ENCODE measurements at regions not wholly inside any gene's neighbourhood (a gene's known extent, or its start where the extent isn't known, plus 50 kb on each side); places are given as distances from the start of the nearest gene placed in this dataset.

DNA sequence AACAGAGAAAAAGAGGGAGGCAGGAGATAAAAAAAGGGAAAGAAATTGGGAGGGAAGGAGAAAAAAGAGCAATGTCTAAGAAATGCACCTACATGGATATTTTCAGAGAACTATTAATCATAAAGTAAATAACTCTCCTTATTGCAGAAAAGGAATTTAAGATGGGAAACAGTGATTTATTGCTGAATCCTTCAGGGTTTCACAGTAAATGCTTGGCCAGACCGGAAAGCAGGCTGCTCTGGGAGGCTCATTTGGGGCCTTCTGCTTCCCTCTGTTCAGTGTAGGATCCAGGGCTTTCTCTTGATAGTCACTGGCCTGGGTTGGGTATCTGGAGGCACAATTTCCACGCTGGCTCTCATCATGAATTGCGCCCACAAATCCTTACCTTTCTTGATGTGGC is 324.3 kb upstream of the SORL1-AS1 start:
- DNase-seq: no peak
- no peak overlapping the region for H3K9ac ChIP-seq (ENCODE audit: low read length)
- no peak overlapping the region for H3K4ac ChIP-seq (ENCODE audit: low read depth, low read length)
- no peak overlapping the region for H3K23ac ChIP-seq (ENCODE audit: low read length)
- WGBS (ENCODE audit: extremely low coverage, insufficient coverage, low lambda C conversion rate): no CpG with 5 or more reads among the region's 3 CpGs
- no peak overlapping the region for H4K5ac ChIP-seq (ENCODE audit: low read length)
- H2BK120ac ChIP-seq (ENCODE audit: low read depth, low read length): no peak overlapping the region
- no peaks in the 10 kb centered on the region for H3K4me1 ChIP-seq (ENCODE audit: control insufficient read depth, low read depth, low read length)
- no peak overlapping the region for H4K8ac ChIP-seq (ENCODE audit: low read depth, low read length)
- H3K4me3 ChIP-seq (ENCODE audit: low read length): no peak overlapping the region
- H2BK15ac ChIP-seq (replicated peaks; ENCODE audit: low read depth): no peak overlapping the region
- H3K27ac ChIP-seq (ENCODE audit: low read depth, low read length): no peak overlapping the region
- H3K56ac ChIP-seq (ENCODE audit: low read length): no peak overlapping the region
- no peaks in the 10 kb centered on the region for H3K79me2 ChIP-seq (ENCODE audit: control insufficient read depth, insufficient read depth, low read length)
- no peak overlapping the region for H3K4me2 ChIP-seq (ENCODE audit: low read length)
- no peaks in the 10 kb centered on the region for H3K27me3 ChIP-seq (ENCODE audit: insufficient read depth, low read length, poor library complexity)
- H3K36me3 ChIP-seq (ENCODE audit: control insufficient read depth, insufficient read depth, low read length): no peaks in the 10 kb centered on the region
- H2BK5ac ChIP-seq (ENCODE audit: low read length): no peak overlapping the region
- no peak overlapping the region for H3K18ac ChIP-seq (ENCODE audit: low read length)
- H2AK5ac ChIP-seq (ENCODE audit: low read length): no peak overlapping the region
- no peaks in the 10 kb centered on the region for H3K79me1 ChIP-seq (ENCODE audit: low read length)

DNA sequence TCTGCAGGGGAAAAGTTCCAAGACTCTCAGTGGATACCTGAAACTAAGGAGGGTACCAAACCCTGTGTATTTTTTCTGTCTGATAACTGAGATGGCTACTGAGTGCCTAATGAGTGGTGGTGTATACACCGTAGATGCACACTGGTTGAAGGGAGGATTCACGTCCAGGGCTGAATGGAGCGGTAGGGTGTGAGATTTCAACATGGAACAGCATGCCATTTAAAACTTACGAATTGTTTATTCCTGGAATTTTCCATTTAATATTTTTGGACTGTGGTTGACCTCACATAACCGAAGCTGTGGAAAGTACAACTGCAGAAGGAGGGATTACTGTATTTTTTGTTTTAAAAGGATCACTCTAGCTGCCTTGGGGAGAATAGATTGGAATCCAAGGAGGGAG is 322.5 kb upstream of the SORL1-AS1 start:
- Histone ChIP-seq H3K27ac (ENCODE audit: low read depth, low read length) (no peak overlapping the region), H3K27me3 (ENCODE audit: insufficient read depth, low read length, poor library complexity) (no peaks in the 10 kb centered on the region), H3K23ac (ENCODE audit: low read length) (no peak overlapping the region), H2AK5ac (ENCODE audit: low read length) (no peak overlapping the region), H3K9ac (ENCODE audit: low read length) (no peak overlapping the region), H2BK15ac (replicated peaks; ENCODE audit: low read depth) (no peak overlapping the region), H3K4me3 (ENCODE audit: low read length) (no peak overlapping the region), H4K5ac (ENCODE audit: low read length) (no peak overlapping the region), H3K4me2 (ENCODE audit: low read length) (no peak overlapping the region), H3K79me2 (ENCODE audit: control insufficient read depth, insufficient read depth, low read length) (no peaks in the 10 kb centered on the region), H3K18ac (ENCODE audit: low read length) (no peak overlapping the region), H3K4ac (ENCODE audit: low read depth, low read length) (no peak overlapping the region), H4K8ac (ENCODE audit: low read depth, low read length) (no peak overlapping the region), H3K79me1 (ENCODE audit: low read length) (no peaks in the 10 kb centered on the region), H3K56ac (ENCODE audit: low read length) (no peak overlapping the region), H2BK5ac (ENCODE audit: low read length) (no peak overlapping the region), H2BK120ac (ENCODE audit: low read depth, low read length) (no peak overlapping the region), H3K36me3 (ENCODE audit: control insufficient read depth, insufficient read depth, low read length) (no peaks in the 10 kb centered on the region), H3K4me1 (ENCODE audit: control insufficient read depth, low read depth, low read length) (no peaks in the 10 kb centered on the region)
- no CpG with 5 or more reads among the region's 5 CpGs for WGBS (ENCODE audit: extremely low coverage, insufficient coverage, low lambda C conversion rate)
- DNase-seq: no peak

DNA sequence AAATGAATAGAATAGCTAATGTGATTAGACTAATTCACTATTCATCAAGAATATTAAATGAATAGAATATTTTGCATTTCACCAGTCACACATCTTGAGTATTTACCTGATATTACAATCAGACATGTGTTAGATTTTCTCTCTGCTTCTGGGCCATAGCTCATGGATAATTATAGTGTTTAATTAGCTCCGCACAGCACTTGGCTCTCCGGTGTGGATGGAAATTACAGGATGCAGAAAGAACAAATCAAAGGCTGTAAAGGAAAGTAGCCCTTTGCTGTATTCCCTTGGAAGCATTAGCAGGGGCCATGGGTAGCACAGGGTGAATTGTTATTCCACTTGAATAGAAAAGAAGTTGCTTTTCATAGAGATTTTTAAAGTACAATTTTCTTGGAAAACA is 320.3 kb upstream of the SORL1-AS1 start:
- Histone ChIP-seq H3K79me1 (ENCODE audit: low read length) (no peaks in the 10 kb centered on the region), H3K27me3 (ENCODE audit: insufficient read depth, low read length, poor library complexity) (no peaks in the 10 kb centered on the region), H4K5ac (ENCODE audit: low read length) (no peak overlapping the region), H3K56ac (ENCODE audit: low read length) (no peak overlapping the region), H2AK5ac (ENCODE audit: low read length) (no peak overlapping the region), H2BK15ac (replicated peaks; ENCODE audit: low read depth) (no peak overlapping the region), H3K18ac (ENCODE audit: low read length) (no peak overlapping the region), H3K36me3 (ENCODE audit: control insufficient read depth, insufficient read depth, low read length) (no peaks in the 10 kb centered on the region), H2BK5ac (ENCODE audit: low read length) (no peak overlapping the region), H2BK120ac (ENCODE audit: low read depth, low read length) (no peak overlapping the region), H3K27ac (ENCODE audit: low read depth, low read length) (no peak overlapping the region), H3K9ac (ENCODE audit: low read length) (no peak overlapping the region), H3K23ac (ENCODE audit: low read length) (no peak overlapping the region), H4K8ac (ENCODE audit: low read depth, low read length) (no peak overlapping the region), H3K79me2 (ENCODE audit: control insufficient read depth, insufficient read depth, low read length) (no peaks in the 10 kb centered on the region), H3K4ac (ENCODE audit: low read depth, low read length) (no peak overlapping the region), H3K4me1 (ENCODE audit: control insufficient read depth, low read depth, low read length) (no peaks in the 10 kb centered on the region), H3K4me3 (ENCODE audit: low read length) (no peak overlapping the region), H3K4me2 (ENCODE audit: low read length) (no peak overlapping the region)
- no peak for DNase-seq
- no CpG with 5 or more reads among the region's 2 CpGs for WGBS (ENCODE audit: extremely low coverage, insufficient coverage, low lambda C conversion rate)

DNA sequence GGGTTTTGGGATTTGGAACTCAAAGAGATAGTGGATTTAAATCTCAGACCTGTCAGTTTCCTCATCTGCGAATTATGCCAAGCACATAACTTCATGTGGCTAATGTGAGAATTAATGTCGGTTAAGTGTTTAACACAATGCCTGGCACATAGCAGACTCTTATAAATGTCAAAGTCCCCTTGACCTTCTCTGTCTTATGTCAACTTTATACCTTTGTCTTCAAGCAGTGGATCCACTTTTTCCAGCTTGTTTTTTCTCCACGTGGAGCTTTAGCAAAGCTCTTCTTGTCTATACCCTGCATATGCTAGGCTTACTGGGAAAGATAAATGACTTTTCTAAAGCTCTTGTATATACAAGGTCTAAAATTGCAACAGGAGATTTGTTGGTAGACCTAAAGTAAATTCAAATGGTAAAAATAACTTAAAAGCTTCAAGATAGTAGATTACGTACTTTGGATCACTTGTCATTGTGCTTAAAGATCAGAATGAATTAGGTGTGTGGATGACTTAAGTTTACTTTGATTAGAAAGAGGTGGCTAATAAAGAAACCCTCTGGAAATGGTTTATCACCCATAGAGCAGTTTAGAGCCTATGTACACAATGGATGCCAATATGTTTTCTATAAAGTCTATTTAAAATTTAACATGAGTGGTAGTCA is 318.3 kb upstream of the SORL1-AS1 start:
- H3K36me3 ChIP-seq (ENCODE audit: control insufficient read depth, insufficient read depth, low read length): no peaks in the 10 kb centered on the region
- no peak overlapping the region for H2BK120ac ChIP-seq (ENCODE audit: low read depth, low read length)
- no peaks in the 10 kb centered on the region for H3K27me3 ChIP-seq (ENCODE audit: insufficient read depth, low read length, poor library complexity)
- H3K18ac ChIP-seq (ENCODE audit: low read length): no peak overlapping the region
- H4K8ac ChIP-seq (ENCODE audit: low read depth, low read length): no peak overlapping the region
- H3K9ac ChIP-seq (ENCODE audit: low read length): no peak overlapping the region
- WGBS (ENCODE audit: extremely low coverage, insufficient coverage, low lambda C conversion rate): no CpG with 5 or more reads among the region's 4 CpGs
- no peak overlapping the region for H3K23ac ChIP-seq (ENCODE audit: low read length)
- H4K5ac ChIP-seq (ENCODE audit: low read length): no peak overlapping the region
- no peaks in the 10 kb centered on the region for H3K4me1 ChIP-seq (ENCODE audit: control insufficient read depth, low read depth, low read length)
- H3K79me1 ChIP-seq (ENCODE audit: low read length): no peaks in the 10 kb centered on the region
- DNase-seq: no peak
- no peak overlapping the region for H3K4me2 ChIP-seq (ENCODE audit: low read length)
- H2BK15ac ChIP-seq (replicated peaks; ENCODE audit: low read depth): no peak overlapping the region
- H3K4me3 ChIP-seq (ENCODE audit: low read length): no peak overlapping the region
- H3K56ac ChIP-seq (ENCODE audit: low read length): no peak overlapping the region
- no peak overlapping the region for H2AK5ac ChIP-seq (ENCODE audit: low read length)
- H3K79me2 ChIP-seq (ENCODE audit: control insufficient read depth, insufficient read depth, low read length): no peaks in the 10 kb centered on the region
- no peak overlapping the region for H2BK5ac ChIP-seq (ENCODE audit: low read length)
- no peak overlapping the region for H3K27ac ChIP-seq (ENCODE audit: low read depth, low read length)
- H3K4ac ChIP-seq (ENCODE audit: low read depth, low read length): no peak overlapping the region

DNA sequence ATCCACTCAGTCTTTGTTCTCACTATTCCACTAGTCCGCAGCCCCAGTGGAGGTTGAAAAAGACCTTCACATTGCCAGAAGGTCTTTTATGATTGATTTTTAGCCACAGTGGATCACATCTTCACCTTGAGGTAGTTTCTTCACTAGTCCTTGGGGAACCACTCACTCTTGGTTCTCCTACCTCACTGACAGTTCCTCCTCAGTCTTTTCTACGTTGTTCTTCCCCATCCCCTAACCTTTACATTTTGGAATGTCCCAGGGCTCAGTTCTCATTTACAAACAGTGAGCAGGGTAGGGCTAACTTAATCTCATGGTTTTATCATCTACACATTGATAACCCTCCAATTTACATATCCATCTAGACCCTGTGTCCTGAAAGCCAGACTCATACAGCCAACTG is 316.4 kb upstream of the SORL1-AS1 start:
- Histone ChIP-seq H2BK5ac (ENCODE audit: low read length) (no peak overlapping the region), H2AK5ac (ENCODE audit: low read length) (no peak overlapping the region), H3K18ac (ENCODE audit: low read length) (no peak overlapping the region), H3K4ac (ENCODE audit: low read depth, low read length) (no peak overlapping the region), H3K9ac (ENCODE audit: low read length) (no peak overlapping the region), H3K4me2 (ENCODE audit: low read length) (no peak overlapping the region), H3K27ac (ENCODE audit: low read depth, low read length) (no peak overlapping the region), H3K56ac (ENCODE audit: low read length) (no peak overlapping the region), H3K27me3 (ENCODE audit: insufficient read depth, low read length, poor library complexity) (no peaks in the 10 kb centered on the region), H3K79me2 (ENCODE audit: control insufficient read depth, insufficient read depth, low read length) (no peaks in the 10 kb centered on the region), H3K23ac (ENCODE audit: low read length) (no peak overlapping the region), H2BK15ac (replicated peaks; ENCODE audit: low read depth) (no peak overlapping the region), H3K4me3 (ENCODE audit: low read length) (no peak overlapping the region), H3K4me1 (ENCODE audit: control insufficient read depth, low read depth, low read length) (no peaks in the 10 kb centered on the region), H4K8ac (ENCODE audit: low read depth, low read length) (no peak overlapping the region), H3K79me1 (ENCODE audit: low read length) (no peaks in the 10 kb centered on the region), H3K36me3 (ENCODE audit: control insufficient read depth, insufficient read depth, low read length) (no peaks in the 10 kb centered on the region), H2BK120ac (ENCODE audit: low read depth, low read length) (no peak overlapping the region), H4K5ac (ENCODE audit: low read length) (no peak overlapping the region)
- WGBS (ENCODE audit: extremely low coverage, insufficient coverage, low lambda C conversion rate): no CpG with 5 or more reads among the region's 2 CpGs
- DNase-seq: no peak

DNA sequence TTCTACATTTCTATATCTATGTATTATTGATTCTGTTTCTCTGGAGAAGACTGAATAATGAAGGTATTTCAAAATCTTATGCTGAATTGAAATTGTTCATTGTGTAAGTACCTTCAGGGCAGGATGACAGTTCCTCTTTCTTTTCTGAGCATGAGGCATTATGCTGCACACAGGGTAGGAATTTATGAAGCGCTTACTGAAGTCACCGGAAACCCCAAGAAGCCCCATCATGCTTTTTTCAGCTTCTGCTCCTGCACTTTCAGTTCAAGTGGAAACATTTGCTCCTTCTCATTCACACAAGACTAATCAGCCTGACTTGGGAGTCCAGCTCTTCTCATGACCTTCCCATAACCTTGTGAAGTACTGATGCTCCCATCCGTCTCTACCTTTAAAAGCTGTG is 314.7 kb upstream of the SORL1-AS1 start:
- Histone ChIP-seq H4K5ac (ENCODE audit: low read length) (no peak overlapping the region), H3K23ac (ENCODE audit: low read length) (no peak overlapping the region), H3K27me3 (ENCODE audit: insufficient read depth, low read length, poor library complexity) (no peaks in the 10 kb centered on the region), H2BK15ac (replicated peaks; ENCODE audit: low read depth) (no peak overlapping the region), H3K56ac (ENCODE audit: low read length) (no peak overlapping the region), H4K8ac (ENCODE audit: low read depth, low read length) (no peak overlapping the region), H2AK5ac (ENCODE audit: low read length) (no peak overlapping the region), H2BK120ac (ENCODE audit: low read depth, low read length) (no peak overlapping the region), H3K4me2 (ENCODE audit: low read length) (no peak overlapping the region), H3K36me3 (ENCODE audit: control insufficient read depth, insufficient read depth, low read length) (no peaks in the 10 kb centered on the region), H3K18ac (ENCODE audit: low read length) (no peak overlapping the region), H3K4me3 (ENCODE audit: low read length) (no peak overlapping the region), H3K9ac (ENCODE audit: low read length) (no peak overlapping the region), H3K4ac (ENCODE audit: low read depth, low read length) (no peak overlapping the region), H3K27ac (ENCODE audit: low read depth, low read length) (no peak overlapping the region), H2BK5ac (ENCODE audit: low read length) (no peak overlapping the region), H3K79me1 (ENCODE audit: low read length) (no peaks in the 10 kb centered on the region), H3K4me1 (ENCODE audit: control insufficient read depth, low read depth, low read length) (no peaks in the 10 kb centered on the region), H3K79me2 (ENCODE audit: control insufficient read depth, insufficient read depth, low read length) (no peaks in the 10 kb centered on the region)
- DNase-seq: no peak
- WGBS (ENCODE audit: extremely low coverage, insufficient coverage, low lambda C conversion rate): no CpG with 5 or more reads among the region's 3 CpGs
